RWPE1 (cell line): ENCODE measurements at regions not wholly inside any gene's neighbourhood (a gene's known extent, or its start where the extent isn't known, plus 50 kb on each side); places are given as distances from the start of the nearest gene placed in this dataset.

Experiments used
- CTCF ChIA-PET: fragments of 350-600 bp; sonication (Branson Sonifier 250); formaldehyde crosslinking; extraction: SDS; loops from one replicate; lab custom pipeline; 2021; lab: Yijun Ruan, JAX
- POLR2A ChIA-PET: fragments of 400-600 bp; formaldehyde crosslinking; extraction: SDS; loops from one replicate; lab custom pipeline; 2020; ENCODE audit warnings: antibody characterized with exemption; ENCODE audit not compliant: low non-redundant PET; lab: Yijun Ruan, JAX
- DNase-seq: peaks from one replicate; pipeline ENCODE4 v3.0.0; 2012; ENCODE audit warnings: low spot score
- H3K27ac ChIP-seq: fragments of 450-650 bp; 2 replicates; pipeline ENCODE4 v1.5.1; 2017
- TF ChIP-seq, protein P1 (sequence below): fragments of 450-650 bp; conservative IDR thresholded peaks from 2 replicates; pipeline ENCODE4 v1.5.1; 2017; ENCODE audit warnings: low read depth, mild to moderate bottlenecking

DNA sequence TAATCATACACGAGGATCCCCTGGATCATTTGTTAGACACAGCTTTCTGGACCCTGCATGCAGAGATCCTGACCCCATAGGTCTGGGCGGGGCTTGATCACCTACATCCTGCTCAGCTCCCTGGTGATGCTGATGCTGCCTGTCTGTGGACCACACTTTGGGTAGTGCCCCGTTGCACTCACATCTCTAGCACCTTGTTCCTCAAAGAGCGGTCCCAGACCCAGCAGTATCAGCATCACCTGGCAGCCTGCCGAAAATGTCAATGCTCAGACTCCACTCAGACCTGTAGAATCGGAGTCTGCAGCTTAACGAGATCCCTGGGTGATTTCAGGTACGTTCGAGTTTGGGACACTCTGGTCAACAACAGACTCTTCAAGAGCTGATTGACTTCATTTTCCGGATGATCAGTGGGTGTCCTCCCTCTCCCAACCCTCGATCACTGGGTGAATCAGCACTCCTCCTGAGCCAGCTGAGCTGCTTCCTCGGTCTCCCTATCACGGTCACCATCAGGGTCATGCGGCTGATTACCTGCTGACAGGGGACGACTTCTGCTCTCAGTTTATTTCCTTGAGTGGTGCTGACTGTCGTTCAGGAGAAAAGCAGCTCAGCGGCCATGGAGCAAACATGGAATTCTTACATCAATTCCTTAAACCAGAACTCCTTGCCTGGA lies 150.6 kb upstream of the RAB12 start:
- TF ChIP-seq, protein P1, sequence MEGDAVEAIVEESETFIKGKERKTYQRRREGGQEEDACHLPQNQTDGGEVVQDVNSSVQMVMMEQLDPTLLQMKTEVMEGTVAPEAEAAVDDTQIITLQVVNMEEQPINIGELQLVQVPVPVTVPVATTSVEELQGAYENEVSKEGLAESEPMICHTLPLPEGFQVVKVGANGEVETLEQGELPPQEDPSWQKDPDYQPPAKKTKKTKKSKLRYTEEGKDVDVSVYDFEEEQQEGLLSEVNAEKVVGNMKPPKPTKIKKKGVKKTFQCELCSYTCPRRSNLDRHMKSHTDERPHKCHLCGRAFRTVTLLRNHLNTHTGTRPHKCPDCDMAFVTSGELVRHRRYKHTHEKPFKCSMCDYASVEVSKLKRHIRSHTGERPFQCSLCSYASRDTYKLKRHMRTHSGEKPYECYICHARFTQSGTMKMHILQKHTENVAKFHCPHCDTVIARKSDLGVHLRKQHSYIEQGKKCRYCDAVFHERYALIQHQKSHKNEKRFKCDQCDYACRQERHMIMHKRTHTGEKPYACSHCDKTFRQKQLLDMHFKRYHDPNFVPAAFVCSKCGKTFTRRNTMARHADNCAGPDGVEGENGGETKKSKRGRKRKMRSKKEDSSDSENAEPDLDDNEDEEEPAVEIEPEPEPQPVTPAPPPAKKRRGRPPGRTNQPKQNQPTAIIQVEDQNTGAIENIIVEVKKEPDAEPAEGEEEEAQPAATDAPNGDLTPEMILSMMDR, result no peak
- CTCF ChIA-PET, result interaction anchor here (0.6 kb wide), 1 partner anchor 9 kb away, joined by 3 read pairs; no protein-coding TSS in a partner anchor
- POLR2A ChIA-PET, result no interaction called here
- no peak overlapping the region for H3K27ac ChIP-seq
- no peak for DNase-seq

DNA sequence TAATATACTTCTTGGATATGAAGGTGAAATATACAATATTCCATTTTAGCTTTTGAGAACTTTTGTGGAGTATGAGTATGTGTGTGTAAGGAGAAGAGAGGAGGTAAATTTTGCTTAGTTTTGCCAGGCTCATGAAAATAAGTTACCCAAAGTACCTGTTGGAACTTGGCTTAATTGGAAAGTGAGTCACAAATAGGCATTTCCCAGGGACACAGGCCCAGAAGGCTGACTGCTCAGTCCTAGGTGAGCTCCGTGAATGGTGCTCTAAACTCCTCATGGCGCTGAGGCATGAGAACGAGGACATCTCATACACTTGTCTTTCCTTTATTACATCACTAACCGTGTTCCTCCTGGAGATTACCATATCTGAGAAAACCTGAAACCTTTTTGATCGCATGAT lies 148.5 kb upstream of the RAB12 start:
- H3K27ac ChIP-seq, result no peak overlapping the region
- no peak for DNase-seq
- ChIA-PET POLR2A (no interaction called here), CTCF (interaction anchor here (0.5 to 0.8 kb wide), 2 partner anchors 18 to 202 kb away, joined by 3 to 4 read pairs; no protein-coding TSS in a partner anchor)
- TF ChIP-seq, protein P1, result no peak

DNA sequence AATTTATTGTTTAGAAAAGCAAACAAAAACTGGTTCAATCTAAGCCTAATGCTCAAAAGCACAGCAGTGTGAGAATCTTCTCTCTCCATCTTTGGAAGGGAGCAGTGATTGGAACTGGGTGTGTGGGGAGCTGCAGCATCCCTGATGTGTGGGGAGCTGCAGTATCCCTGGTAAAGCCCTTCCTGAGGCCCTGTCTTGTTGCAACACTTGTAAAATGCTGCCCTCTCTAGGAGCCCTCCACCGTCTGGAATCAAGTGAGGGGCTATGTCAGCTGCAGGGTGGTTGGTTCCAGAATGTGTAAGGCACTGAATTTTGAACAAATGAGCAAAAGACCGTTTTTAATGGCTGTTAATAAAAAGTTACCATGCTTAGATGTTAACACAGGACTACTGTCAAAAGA lies 147.7 kb upstream of the RAB12 start:
- ChIA-PET CTCF (no interaction called here), POLR2A (no interaction called here)
- no peak for DNase-seq
- no peak overlapping the region for H3K27ac ChIP-seq
- TF ChIP-seq, protein P1, result no peak

DNA sequence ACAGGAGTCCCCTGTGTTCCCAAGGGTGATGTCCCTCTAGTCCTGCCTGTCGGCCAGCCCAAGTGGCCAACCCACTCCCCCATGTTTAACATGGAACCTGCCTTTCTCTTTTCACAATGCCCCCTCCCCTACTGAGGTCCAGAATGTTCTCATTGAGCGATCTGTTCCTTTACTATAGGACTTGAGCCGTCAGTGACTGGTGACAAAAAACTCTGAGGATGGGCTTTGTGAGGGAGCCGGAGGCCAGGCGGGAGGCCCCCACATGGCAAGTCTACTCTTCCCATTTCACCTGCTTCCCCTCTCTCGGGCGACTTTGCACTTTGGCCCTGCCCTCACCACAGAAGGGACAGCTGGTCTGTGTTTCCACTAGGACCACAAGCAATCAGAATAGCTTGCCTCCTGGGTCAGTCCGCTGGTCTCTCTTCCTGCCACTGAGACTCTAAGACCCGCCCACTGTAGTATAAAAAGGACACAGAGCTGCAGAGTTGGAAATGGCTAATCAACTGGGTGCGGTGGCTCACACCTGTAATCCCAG lies 146.5 kb upstream of the RAB12 start:
- no peak for DNase-seq
- ChIA-PET CTCF (interaction anchor here (0.5 kb wide), 1 partner anchor 39 kb away, joined by 4 read pairs; no protein-coding TSS in a partner anchor), POLR2A (no interaction called here)
- TF ChIP-seq, protein P1, result no peak
- no peak overlapping the region for H3K27ac ChIP-seq

DNA sequence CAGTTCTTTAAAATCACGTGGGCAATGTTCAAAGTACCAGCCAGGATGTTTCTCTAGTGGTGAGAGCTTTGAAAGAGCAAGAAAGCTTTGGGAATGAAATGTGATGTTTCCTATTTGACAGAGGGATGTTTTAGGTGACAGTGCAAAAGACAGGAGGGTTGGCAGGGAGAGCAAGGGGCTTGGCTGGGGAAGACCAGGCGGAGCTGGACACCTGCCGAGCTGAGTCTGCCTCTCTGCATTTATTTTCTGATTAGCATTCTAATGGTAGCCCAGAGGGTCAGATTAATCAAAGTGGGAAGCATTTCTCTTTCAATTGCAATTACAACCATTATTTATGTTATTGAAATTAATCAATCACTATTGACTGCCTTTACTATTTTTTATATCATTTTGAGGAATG lies 145.4 kb upstream of the RAB12 start:
- no peak for DNase-seq
- TF ChIP-seq, protein P1, result no peak
- ChIA-PET POLR2A (interaction anchor here (0.6 kb wide), 1 partner anchor 536 kb away, joined by 3 read pairs; no protein-coding TSS in a partner anchor), CTCF (interaction anchor here (0.6 kb wide), 1 partner anchor 70 kb away, joined by 3 read pairs; no protein-coding TSS in a partner anchor)
- H3K27ac ChIP-seq, result no peak overlapping the region

DNA sequence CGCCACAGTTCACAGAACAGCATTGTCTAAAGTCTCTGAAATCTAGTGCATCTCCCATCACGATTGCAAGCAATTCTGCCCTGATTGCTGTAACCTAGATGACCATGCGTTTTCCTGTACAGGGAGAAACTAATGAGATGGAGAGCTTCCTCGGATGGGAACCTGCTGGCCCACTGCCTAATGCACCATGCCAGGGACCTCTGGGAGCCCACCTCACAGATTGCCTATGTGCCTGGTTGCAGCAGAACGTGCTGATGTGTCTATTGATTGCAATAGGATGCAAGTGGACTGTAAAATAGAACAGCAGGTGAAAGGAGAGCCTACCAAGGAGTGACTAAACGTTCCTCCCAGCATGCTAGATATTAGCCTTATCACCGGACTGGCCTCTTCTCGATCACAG lies 141.0 kb upstream of the RAB12 start:
- no peak overlapping the region for H3K27ac ChIP-seq
- ChIA-PET CTCF (interaction anchor here (0.5 to 2.2 kb wide), 2 partner anchors 10 to 29 kb away, joined by 3 to 12 read pairs; no protein-coding TSS in a partner anchor), POLR2A (no interaction called here)
- TF ChIP-seq, protein P1, result no peak
- DNase-seq, result no peak
